Embryonic facial prominence (tissue), 1 donor: ENCODE measurements at regions not wholly inside any gene's neighbourhood (a gene's known extent, or its start where the extent isn't known, plus 50 kb on each side); places are given as distances from the start of the nearest gene placed in this dataset.

ENCODE experiments used
- DNase-seq: peaks from one replicate; pipeline ENCODE4 v3.0.0-alpha.2; 2016; ENCODE audit errors: extremely low spot score

DNA sequence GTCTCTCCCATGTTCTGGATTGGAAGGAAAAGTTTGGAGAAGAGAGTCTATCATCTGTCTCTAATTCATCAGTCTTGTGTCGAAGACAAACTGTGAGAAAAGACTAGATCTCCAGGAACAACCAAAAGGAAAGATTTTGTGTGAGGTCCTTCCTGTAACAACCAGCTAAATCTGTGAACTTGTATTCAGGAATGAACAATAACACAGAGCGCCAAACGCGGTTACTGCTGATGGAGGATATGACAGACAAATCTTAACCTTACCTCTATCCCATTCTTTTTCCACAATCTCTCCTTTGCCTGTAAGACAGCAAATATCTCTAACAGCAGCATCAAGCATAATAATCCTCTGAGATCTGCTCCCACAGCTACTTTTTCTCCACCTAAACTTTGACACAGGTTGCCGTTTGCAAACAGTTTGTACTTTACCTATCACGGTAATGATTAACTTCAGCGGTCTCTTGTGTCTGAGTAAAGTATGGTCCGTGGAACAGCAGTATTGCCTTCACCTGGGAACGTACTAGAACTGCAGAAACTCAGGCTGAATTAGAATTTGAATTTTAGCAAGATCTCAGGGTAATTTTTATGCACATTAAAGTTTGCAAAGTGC is 387.6 kb downstream of the ELAVL2 start:
- DNase-seq: no peak

DNA sequence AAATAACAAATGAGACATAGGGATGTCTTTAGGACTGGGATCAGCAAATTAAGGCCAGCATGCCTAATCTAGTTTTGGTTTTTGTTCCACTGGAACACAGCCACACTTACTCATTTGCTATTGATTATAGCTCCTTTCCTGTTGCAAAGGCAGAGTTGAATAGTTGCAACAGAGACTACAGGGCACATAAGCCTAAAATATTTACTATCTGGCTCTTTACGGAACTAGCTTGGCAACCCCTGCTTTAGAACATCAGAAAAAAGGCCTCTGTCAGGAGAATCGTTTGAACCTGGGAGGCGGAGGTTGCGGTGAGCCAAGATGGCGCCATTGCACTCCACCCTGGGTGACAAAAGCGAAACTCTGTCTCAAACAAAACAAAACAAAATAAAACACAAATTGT is 384.8 kb downstream of the ELAVL2 start:
- DNase-seq: no peak

DNA sequence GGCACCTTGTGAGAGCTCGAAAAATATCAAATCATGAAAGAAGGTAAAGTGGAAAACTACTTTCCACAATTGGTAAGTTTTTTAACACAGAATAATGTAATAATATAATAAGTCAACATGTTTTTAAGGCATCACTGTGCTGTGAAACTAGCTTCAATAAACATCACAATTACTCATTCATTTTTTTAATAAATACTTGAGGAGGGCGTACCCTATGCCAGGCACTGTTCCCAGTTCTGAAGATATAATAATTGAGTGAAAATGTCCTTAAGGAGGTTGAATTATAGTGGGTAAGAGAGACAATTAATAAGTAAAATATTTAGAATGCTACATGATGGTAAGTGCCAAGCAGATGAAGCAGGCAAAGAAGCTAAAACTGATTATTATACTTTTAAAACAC is 381.4 kb downstream of the ELAVL2 start:
- DNase-seq: no peak

DNA sequence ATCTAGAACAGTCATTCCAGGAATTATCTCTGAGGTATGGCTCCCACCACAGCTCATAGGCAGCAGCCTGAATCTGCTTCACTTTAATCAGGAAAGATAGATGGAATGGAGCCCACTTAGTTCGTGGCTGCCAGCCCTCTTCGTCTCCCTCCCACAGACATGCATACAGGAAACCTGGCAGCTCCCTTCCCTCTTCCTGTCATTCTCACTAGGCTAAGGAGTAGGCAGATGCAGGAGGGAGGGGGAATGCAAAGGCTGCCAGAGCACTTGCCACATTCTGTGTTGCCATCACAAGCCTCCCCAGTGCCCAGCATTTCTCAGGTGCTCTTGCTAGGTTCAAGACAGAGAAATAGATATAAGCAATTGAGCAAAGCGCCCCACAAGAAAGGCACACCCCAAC is 378.9 kb downstream of the ELAVL2 start:
- DNase-seq: no peak

DNA sequence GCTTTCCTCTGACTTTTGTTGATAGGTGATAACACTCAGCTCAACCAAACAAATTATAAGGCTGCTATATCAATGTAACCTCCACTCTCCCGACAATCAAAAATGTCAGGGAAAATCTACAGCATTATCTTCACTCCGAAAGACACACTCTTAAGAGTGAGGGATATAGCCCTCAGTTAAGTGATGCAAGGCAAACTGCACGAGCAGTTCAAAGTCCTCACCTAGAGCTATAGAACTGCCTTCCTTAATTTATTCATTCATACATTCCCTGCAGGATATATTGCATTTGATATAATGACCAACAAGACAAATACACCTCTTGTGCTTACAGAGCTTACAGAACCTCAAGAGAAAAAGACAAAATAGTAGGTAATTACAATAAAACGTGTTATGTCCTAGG is 378.1 kb downstream of the ELAVL2 start:
- DNase-seq: no peak

DNA sequence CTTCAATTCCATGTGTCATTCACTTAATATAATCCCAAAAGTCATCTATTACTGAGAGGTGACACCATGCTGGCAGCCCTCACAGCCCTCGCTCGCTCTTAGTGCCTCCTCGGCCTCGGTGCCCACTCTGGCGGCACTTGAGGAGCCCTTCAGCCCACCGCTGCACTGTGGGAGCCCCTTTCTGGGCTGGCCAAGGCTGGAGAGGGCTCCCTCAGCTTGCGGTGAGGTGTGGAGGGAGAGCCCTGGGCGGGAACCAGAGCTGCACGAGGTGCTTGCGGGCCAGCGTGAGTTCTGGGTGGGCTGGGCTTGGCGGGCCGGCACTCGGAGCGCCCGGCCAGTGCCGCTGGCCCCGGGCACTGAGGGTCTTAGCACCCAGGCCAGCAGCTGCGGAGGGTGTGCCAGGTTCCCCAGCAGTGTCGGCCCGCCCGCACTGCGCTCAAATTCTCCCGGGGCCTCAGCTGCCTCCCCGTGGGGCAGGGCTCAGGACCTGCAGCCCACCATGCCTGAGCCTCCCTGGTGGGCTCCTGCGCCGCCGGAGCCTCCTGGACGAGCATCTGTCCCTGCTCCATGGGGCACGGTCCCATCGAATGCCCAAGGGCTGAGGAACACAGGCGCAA is 374.1 kb downstream of the ELAVL2 start:
- no peak for DNase-seq

DNA sequence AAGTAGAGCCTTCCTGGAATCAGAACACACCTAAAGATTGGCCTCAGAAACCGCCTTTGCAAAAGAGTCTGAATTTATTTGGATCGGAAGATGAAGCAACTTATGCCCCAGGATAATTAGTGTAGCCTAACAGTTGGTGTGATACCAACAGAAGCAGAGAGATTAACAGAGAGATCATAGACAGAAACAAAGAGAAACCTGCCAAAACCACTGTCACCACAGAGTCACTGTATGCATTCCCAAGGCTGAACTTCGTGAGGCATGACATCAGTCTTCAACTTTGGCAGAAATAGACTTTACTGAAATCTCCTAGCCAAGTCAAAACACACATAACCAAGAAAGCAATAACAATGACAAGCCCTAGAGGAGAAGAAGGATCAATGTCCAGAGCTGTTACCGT is 361.8 kb downstream of the ELAVL2 start:
- no peak for DNase-seq

DNA sequence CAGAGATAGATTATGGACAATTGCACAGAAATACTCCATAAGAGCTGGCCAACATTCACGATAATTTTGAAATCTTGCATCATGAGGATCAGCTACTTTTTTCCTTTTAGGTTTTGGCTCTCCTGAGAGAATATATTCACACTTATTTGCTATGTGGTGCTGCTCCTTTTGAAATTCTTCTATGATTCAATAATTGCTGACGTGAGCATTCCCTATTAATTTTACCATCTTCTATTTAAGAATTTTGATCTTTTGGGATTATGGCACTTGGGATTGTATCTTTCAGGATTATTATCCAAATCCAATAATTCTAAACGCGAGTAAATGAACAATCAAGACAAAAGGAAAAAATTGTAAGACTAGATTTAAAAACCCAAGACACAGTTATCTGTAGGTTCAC is 358.8 kb downstream of the ELAVL2 start:
- DNase-seq: no peak

DNA sequence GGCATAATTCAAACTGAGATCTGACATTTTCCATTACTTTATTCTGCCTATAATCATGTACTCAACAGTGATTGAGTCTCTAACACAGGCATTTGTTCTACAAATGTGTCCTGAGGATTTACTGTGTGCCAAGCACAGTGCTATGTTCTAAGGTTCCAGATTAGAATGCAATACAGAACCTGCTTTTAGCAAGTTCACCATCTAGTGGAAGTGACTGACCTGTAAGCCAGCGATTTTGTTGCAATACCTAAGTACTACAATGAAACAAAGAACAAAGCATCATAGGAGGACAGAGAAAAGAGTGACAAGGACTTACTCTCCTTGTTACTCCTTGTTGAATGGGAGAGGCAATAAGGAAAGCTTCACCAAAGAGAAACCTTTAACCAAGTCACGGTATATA is 348.1 kb downstream of the ELAVL2 start:
- DNase-seq: no peak

DNA sequence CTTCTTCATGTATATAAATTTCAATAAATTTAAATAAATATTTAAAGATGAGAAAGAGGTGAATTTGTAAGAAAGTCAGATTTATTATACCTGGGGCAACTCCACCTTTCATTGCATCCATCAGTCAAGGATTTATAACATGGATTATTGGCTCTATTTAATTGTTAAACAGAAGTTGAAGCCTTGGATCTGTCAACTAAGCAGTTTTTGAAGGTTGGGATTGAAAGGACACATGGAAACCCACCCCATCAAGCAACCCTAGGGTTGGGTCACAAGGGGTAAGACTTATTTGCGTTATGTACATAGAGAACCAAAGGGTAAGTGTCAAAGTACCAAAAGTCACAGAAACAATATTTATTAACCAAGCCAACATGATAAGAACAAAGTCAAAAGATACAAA is 342.5 kb downstream of the ELAVL2 start:
- DNase-seq: no peak

DNA sequence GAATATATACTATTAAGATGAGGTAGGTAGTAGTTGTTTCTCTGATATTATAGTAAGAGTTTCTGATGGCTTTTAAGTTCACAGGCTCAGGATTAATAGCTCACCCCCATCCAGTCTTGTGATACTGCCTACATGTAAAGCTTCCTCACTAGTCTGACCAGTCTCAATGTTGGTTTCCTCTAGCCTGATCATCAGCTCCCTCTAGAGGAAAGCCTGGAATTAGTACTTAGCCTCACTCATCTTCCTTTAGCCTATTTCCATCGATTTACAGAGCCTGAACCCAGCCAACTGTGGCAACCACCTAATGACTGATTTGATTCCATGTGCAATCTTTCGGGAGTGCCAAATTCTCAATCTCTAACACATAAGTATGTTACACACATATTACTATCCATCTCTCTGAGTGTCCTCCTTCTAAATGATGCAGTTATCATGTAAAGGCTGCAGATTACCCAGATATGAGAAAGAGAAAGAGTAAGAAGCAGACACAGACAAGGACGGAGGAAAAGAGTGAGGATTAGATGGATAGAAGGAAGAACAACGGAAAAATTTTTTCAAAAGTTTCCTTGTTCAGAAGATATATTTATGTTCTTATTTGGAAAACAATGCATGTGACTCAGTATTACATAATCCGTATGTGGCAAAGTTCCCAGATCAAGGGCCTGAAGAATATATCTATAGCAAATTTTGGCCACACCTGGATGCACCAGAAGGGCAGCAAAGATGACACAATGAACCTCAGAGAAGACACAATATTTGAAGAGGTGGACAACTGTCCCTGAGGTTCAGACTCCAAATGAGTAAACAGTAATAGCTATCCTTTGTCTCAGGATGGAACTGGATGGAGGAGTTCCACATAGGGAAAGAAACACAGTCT is 333.7 kb downstream of the ELAVL2 start:
- DNase-seq: peak; percentile 26

DNA sequence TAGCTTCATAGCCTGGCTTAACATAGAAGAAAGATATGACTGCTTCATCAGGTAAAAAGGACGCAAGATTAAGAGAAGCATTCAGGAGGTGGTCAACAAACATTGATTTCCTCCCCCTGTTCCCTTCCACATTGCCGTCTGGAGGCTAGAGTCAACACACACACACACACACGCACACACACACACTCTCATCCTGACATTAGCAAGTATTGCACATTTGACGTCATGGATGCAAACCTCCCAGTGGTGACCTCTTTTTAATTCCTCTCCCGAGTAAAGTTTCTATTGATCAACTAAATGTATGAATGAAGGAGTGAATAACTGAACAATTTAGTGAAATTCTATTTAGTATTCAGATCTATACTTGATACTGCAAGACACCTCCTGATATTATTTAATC is 332.8 kb downstream of the ELAVL2 start:
- no peak for DNase-seq

DNA sequence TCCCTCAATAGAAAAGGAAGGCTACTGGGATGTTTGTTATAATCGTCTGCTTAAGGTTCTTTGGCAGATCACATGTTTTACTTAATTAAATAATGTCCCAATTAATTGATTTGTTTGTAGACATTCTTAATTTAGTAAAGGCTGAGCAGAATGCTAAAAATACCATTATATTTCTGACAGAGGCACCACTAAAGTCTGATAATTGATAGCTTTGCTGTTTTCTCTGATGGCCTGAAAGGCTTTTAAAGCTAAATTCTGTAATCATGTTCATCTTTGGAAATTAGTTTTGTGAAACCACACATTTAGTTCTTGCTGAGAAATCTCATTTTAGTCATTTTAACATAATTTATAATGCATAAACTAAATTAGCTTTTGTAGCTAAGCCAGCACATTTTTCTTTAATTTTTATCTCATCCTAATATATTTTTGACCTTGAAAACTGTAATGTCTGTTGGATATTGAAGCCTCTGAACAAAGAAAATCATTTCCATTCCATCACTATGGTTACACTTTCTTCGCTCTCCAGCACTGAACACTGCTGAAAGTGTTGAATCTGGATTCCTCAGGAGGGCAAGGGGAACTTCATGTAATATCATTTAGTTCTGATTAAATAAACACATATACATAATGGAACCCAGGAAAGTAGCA is 329.4 kb downstream of the ELAVL2 start:
- no peak for DNase-seq

DNA sequence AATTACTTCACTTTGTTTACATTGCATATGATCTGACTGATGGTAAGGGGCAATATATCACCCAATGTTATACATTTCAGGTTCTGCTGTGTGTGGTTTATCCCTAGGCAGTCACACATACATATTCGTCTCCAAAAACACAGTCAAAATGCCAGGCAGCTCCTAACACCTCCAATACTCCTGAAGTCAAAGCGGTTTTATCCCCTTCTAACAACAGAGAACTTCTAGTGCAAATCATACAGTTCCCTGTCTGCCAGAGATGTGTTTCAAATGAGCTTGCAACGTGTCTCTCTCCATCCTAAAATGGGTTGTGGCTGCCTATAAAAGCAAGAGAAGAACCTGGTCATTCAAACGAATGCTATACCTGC is 328.9 kb downstream of the ELAVL2 start:
- no peak for DNase-seq

DNA sequence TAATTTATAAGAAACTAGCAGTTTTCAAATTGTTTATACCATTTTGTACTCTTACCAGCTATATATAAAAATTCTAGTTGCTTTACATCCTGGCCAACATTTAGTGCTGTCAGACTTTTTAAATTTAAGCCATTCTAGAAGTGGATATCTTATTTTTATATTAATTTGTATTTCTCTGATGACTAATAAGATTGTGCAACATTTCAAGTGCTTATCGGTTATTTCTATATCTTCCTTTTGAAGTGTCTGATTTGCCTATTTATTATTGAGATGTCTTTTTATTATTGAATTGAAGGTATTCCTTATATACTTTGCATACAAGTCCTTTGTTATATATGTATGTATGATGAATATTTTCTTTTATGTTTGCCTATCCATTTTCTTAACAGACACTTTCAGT is 324.0 kb downstream of the ELAVL2 start:
- no peak for DNase-seq

DNA sequence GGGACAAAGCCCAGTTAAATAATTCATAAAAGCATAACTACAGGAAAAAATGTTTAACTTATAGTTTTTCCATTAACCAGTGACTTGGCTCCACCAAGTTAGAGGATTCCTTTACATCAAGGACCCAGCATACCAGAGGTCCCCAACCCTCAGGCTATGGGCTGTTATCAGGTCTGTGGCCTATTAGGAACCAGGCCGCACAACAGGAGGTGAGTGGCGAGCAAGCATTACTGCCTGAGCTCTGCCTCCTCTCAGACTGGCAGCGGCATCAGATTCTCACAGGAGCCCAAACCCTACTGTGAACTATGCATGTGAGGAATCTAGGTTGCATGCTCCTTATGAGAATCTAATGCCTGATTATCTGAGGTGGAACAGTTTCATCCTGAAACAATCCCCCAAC is 303.1 kb downstream of the ELAVL2 start:
- DNase-seq: no peak

DNA sequence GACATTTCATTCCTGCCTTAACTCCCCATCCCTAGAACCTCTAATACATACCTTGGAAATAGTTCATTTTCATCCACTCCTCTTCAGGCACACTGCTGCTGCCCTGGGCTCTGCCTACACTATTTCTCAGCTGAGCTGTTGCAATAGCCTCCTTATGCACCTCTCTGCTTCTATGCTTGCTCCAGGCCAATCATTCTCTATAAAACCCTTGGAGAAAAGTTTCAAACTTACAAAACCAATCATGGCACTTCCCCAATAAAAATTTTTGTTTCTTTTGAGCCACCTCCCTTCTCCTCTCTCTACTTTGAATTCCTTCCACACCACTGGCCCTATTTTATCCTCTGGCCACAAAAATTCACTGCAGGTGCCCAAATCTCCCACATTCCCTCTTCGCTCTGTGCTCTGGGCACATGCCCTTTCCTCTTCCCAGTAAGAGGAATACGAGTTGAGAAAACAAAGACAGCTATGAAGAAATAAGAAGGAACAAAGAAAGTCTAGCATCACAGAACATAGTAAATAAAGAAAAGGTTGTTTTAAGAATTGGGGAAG is 301.4 kb downstream of the ELAVL2 start:
- no peak for DNase-seq

DNA sequence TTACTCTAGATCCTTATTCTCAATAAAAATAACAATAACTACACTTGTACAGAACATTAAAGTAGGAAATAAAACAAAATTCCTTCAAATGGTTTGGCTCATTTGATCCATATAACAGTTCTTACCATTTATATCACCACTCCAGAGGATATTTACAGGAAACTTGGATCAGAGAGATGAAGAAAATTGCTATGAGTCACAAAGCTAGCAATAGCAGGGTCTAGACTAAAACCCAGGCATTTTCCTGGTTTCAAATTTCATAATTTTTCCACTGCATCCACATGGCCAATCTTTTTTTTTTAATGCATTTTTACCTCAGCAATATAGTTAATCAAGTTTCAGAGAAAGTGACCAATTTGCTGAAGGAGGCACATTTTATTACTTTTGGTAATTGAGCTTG is 299.2 kb downstream of the ELAVL2 start:
- no peak for DNase-seq

DNA sequence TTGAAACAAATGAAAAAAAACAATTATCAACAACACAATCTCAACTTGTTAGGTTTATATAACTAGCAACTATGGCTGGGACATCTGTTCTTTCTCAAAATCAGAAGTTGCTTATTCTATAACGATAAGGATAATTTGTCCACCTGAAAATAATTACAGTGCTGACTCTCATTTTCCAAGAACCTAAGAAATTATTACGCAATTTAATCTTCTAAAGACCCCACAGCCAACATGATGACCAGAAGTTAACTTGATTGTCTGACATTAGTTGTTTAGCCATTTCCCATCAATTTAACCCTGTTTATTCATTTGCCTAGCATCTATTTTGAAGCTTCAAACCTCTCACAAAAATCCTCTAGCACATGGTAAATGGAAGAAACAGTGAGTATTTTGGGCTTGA is 293.8 kb downstream of the ELAVL2 start:
- no peak for DNase-seq

DNA sequence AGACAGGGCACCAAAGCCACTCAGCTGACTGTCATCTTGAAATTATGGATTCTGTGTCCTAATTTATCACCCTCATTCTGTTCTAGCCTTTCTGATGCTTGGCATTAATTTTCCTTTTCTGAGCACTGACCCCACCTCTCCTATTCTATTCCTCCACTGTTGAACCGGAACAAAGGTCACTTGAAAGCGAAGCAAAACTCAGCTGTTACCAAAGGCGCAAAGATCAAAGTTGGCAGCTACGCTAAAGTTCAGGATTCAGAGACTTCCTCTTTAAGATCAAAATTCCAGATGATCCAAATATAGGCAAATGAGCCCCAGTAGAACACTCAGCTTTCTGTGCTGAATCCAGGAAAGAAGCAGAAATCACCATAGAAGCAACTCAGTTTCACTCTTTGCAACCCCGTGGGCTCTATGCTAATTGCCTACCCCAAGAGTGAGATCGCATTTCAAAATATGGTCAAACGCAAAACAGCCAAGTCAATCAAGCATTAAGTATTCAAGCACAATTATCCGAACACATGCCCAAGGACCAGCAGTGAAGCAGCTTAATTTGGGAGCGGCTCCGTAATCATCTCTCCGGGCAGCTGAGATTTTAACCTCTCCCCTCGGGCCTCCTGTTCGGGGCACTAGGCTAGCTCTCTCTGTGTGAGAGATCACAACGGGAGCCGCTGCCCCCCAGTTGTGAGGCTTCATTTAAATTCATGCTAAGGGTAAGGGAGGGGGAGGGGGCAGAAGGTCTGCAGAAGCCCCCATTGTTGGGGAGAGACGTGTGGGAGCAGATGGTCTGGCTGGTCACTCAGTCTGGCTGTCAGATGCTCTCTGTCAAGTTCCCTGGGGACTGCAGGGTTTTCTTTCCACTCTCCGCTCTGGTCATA is 288.6 kb downstream of the ELAVL2 start:
- no peak for DNase-seq

DNA sequence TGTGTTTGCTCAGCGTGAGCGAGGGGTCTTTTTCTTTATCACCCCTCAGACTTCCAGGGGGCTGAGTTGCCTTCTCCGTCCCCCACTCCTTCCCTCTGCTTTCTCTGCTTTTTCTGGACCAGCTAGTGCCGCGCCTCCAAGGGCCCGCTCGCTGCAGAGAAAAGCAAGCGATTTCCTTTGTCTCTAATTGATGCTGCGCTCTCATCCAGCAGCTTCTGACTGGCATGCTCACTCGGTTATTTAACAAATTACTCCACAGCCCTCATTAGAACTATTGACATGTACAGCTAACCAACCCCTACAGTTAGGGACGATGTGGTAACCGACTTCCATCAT is 288.0 kb downstream of the ELAVL2 start:
- DNase-seq: no peak
